ENCODE measurements at regions not wholly inside any gene's neighbourhood (a gene's known extent, or its start where the extent isn't known, plus 50 kb on each side); places are given as distances from the start of the nearest gene placed in this dataset.

DNA sequence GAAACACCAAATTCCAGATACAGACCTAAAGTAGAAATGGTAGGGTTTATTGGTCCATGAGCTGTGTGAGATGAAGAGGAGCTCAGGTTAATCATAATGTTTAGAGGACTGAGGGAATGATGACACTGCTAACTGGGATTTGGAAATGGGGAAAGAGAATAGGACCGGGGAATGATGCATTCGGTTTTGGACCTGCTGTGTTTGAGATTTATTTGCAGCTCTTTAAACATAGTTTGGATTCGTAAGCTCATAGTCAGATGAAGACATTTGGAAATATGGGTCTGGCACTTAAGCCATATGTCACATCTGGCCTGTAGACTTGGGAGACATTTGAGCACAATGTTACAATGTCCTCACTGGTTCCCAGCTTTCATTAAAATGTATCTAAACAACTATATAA is 127.9 kb upstream of the DUSP10 start:
- TF ChIP-seq POLR2A (IDR thresholded peaks at IDR 0.05; ENCODE audit: low read length) (no peak), GATA1 (IDR thresholded peaks at IDR 0.05; ENCODE audit: low read depth, low read length) (no peak)
